HG03571 (cell line): ENCODE measurements at regions not wholly inside any gene's neighbourhood (a gene's known extent, or its start where the extent isn't known, plus 50 kb on each side); places are given as distances from the start of the nearest gene placed in this dataset.
"Not testable (repeated sequence)": the region's sequence is repeated elsewhere in the genome, so short reads cannot be mapped to it uniquely, and the experiment has no call there.

ENCODE experiments used
- ATAC-seq: cut with Tn5 transposase; IDR thresholded peaks from one replicate; pipeline ENCODE4 v1.9.1; 2021; ENCODE audit not compliant: unreplicated experiment

- ATAC-seq = no peak
Observed at GRCh38 chr6:6995328-6995727, 112.4 kb upstream of the RREB1 start.

GRCh38 chr6:6996124-6996523 is 111.6 kb upstream of the RREB1 start:
- ATAC-seq = no peak

GRCh38 chr6:6997263-6998193 is 110.2 kb upstream of the RREB1 start:
- ATAC-seq = no peak

GRCh38 chr6:6998194-6998569 is 109.6 kb upstream of the RREB1 start:
- no peak for ATAC-seq

GRCh38 chr6:7000825-7001777 is 106.7 kb upstream of the RREB1 start:
- ATAC-seq = no peak

- ATAC-seq = no peak
Observed at GRCh38 chr6:7003041-7003440, 104.7 kb upstream of the RREB1 start.

- ATAC-seq = no peak
Observed at GRCh38 chr6:7004581-7005297, 103.0 kb upstream of the RREB1 start.

GRCh38 chr6:7006515-7007191 is 101.1 kb upstream of the RREB1 start:
- ATAC-seq = no peak

- ATAC-seq = no peak
Observed at GRCh38 chr6:7008451-7008988, 99.2 kb upstream of the RREB1 start.

GRCh38 chr6:7016226-7016625 is 91.5 kb upstream of the RREB1 start:
- ATAC-seq = no peak

- ATAC-seq = no peak
Observed at GRCh38 chr6:7021301-7021700, 86.5 kb upstream of the RREB1 start.

GRCh38 chr6:7025861-7026260 is 81.9 kb upstream of the RREB1 start:
- no peak for ATAC-seq

- not testable (repeated sequence) for ATAC-seq
Observed at GRCh38 chr6:7028963-7029362, 78.8 kb upstream of the RREB1 start.

GRCh38 chr6:7030968-7031367 is 76.8 kb upstream of the RREB1 start:
- not testable (repeated sequence) for ATAC-seq

GRCh38 chr6:7033202-7033601 is 74.6 kb upstream of the RREB1 start:
- ATAC-seq = no peak

GRCh38 chr6:7034055-7034454 is 73.7 kb upstream of the RREB1 start:
- no peak for ATAC-seq

GRCh38 chr6:7035837-7036249 is 71.9 kb upstream of the RREB1 start:
- no peak for ATAC-seq

GRCh38 chr6:7041511-7042026 is 66.2 kb upstream of the RREB1 start:
- ATAC-seq = no peak

GRCh38 chr6:7042056-7042653 is 65.6 kb upstream of the RREB1 start:
- no peak for ATAC-seq
